ENCODE measurements at regions not wholly inside any gene's neighbourhood (a gene's known extent, or its start where the extent isn't known, plus 50 kb on each side); places are given as distances from the start of the nearest gene placed in this dataset.

DNA sequence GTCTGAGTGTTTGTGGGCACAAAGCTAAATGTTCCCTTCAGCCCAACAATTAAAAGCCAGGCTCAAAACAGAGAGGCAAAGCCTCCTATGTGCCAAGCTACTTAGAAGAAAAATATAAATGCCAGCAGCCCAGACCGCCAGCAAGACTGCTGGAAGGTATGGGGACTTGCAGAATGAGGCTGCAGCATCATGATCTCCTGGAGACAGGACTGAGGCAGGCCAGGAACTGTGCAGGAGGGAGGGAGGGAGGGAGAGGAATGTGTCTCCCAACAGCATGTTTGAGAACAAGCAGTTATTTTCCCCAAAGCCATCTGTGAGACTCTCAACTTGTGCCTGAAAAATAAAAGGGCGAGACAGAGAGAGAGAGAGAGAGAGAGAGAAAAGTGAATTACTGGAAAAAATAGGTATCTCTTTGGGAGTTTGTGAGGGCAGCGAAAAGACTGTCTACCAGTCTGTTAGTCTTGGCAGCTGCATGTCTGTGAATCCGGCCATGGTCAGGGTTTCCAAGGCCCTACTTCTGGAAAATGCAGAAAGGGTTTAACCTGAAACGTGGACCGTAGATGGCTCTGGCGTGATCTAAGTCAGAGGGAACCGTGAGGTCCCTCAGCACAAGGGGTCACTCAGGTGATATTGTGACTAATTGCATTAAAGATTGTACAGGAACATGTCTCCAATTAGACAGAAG is 139.7 kb upstream of the COL8A1 start:
- no peak for DNase-seq

DNA sequence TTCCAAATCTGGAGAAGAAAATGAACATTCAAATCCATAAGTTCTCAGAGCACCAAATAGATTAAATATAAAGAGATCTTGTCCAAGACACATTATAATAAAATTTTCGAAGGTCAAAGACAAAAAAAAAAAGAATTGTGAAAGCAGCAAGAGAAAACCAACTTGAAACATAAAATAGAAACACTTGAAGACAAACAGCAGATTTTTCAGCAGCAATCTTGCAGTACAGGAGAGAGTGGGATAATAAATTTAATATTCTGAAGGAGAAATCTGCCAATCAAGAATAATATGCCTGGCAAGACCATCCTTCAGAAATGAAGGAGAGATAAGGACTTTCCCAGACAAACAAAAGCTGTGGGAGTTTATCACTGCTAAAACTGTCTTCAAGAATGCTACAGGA is 150.5 kb upstream of the COL8A1 start:
- no peak for DNase-seq

DNA sequence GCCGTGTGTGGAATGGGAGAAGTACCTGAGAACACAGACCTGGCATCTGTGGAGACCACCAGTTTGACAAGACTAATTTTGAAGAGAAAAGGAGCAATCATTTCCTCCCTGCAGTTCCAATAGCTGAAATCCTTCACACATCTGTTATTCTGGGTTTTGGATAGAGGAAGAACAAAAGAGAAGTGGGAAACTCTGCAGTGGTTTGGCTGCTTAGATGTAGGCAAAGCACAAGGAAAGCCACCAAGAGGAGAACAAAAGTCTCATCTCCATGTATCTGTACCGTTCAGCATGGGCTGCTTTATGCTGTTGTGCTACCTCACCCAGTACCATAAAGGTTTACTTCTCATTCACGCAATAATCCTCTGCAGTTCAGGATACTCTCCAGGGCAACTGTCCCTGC is 153.1 kb upstream of the COL8A1 start:
- DNase-seq, result no peak

DNA sequence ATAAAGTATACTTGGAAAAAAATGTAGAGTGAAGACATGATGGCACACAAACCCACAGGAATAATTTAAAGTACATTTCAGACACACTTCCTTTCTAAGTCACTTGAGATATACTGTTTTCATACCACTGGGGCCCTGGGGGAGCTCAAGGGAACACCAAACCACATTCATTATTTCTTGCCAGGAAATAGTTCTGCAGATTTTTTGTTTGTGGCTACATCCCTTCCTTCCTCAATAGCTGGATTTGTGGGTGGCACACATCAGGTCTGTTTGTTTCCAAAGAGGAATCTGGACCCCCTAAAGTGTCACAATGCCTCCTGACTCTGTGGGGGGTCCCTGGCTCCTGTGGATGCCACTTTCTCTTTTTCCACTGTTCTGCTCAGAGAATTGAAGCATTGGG is 153.5 kb upstream of the COL8A1 start:
- DNase-seq, result no peak

DNA sequence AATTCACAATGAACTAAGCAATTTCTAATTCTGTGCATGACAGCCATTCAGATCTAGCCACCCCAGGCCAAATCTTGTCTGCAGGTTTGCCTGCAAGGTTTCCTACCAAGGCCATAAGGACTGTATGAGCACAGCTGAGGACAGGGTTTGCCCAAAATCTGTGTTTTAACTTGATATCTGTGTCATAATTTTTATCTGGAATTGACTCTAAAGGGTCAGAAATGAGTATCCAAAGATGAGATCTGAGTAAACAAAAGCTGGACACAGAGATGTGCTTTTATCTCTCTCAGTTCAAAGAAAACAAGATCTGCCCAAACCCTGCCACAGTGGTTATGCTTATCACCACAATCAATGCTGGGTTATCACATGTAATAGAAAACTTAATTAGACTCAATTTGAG is 154.6 kb upstream of the COL8A1 start:
- no peak for DNase-seq

DNA sequence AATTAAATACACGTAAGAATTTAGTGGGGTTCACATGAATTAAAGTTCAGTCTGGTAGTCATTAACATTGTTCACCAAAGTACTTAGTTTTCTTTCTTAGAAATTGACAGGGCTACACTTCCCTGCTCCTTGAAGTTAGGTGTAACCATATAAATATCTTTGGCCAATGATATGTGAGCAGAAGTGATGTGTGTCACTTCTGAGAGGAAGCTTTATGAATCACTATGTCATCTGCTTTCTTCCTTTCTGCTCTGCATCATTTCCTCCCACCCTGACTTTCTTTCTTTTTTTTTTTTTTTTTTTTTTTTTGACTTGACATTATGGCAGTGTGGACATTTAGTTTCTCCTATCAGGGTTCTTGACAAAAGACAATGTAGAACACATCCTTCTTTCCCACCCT is 156.2 kb upstream of the COL8A1 start:
- no peak for DNase-seq

DNA sequence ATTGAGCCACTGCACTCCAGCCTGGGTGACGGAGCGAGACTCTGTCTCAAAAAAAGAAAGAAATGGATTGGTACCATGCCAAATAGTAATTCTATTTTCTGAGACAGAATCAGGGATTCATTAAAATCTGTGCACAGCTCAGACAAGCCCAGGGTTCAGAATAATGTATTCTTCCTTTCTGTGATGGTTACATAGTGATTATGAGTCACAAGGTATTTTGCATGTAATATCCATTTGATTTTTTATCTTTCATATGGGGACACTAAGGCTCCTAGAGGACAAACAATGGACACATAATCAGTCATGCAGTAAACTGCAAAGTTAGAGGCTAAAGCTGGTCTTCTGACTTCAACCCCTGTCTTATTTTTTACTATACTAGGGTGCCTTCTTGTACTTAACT is 156.8 kb upstream of the COL8A1 start:
- DNase-seq, result no peak

DNA sequence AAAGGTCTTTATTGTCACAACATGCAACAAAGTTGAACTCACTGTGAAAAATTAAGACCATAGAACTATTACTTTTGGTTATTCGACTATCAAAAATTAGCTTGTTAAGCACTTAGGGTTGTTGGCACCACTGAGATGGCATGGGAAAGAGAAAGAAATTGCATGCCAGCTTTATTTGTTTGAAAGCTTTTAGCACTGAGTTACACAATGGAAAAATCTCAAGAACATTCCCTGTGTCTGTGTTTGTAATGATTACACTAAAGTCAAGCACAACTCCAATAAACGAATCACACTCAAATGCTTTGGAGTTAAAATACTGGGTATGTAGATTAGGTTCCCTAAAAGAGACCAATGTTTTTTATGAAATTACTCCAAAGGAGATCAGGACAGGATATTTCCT is 158.6 kb upstream of the COL8A1 start:
- no peak for DNase-seq

DNA sequence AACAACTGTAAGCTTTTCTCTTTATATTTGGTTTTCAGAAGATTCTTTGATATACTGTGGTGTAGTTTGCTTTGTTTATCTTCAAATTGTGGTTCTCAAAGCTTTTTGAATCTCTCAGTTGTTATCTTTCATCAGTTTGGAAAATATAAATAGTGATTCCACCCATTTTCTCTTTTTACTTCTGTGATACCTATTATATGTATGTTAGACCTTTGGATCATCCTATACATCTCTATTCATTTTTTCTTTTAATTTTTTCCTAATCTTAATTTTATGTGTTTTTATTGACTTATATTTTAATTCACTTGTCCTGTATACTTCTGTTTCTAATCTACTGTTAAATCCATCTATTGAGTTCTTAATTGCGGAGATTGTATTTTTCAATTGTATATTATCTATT is 160.7 kb upstream of the COL8A1 start:
- DNase-seq, result no peak

DNA sequence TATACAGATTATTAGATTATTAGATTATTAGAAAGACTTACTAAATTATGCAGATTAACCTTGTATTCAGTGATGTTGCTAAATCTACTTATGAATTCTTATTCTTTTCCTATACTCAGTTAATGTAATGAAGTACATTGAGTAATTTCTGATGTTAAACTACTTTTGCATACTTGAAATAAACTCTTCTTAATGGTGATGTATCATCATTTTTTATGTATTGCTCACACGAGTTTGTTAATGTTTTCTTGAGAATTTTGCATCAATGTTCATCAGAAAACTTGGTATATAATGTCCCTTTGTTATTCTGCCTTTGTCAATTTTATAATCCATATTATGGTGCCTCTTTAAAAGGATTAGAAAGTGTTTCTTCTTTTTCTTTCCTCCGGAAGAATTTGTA is 163.2 kb upstream of the COL8A1 start:
- no peak for DNase-seq

DNA sequence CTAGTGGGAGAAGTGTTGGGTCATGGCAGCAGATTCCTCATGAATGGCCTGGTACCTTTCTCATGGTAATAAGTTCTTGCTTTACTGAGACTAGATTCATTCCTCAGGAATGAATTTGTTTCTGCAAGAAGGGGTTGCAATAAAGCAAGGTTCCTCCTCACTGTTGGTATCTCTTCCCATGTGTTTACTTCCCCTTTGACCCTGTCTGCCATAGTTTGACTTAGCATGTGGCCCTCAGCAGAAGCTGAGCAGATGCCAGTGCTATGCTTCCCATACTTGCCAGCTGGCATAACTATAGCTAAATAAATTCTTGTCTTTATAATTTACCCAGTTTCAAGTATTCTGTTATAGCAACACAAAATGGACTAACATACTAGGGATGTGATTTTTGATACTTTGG is 163.6 kb upstream of the COL8A1 start:
- DNase-seq, result no peak

DNA sequence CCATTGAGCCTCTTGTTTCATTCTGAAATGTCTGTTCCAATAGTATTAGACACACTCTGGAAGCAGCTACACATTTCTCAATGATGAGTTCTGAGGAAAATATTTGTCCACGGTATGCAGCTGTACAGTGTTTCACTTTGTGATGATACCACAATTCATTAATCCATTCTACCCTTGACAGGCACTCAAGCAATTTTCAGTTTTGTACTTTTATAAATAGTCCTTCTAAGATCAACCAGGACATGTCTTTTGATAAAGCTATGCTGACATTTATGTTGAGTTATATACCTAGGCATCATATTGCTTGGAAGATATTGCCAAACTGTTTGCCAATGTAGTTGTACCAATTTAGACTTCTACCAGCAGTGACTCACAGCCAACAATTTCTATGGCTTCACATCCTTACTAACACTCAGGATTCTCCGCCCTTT is 165.1 kb upstream of the COL8A1 start:
- no peak for DNase-seq

DNA sequence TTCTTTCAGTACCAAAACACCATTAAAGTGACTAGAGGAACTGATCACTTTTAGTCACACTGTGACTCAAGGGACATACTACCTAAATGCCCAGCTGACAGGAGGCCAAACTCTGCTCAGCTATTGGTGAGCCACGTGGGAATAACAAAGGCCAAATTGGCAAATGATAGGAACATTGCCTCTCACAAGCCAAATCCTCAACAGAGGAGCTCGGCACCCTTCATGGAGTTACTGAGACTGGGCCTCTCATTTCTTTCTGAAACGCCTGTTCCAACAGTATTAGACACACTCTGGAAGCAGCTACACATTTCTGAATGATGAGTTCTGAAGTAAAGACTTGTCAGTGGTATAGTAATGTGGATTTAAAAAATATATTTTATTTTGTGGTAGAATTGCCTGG is 166.0 kb upstream of the COL8A1 start:
- no peak for DNase-seq

DNA sequence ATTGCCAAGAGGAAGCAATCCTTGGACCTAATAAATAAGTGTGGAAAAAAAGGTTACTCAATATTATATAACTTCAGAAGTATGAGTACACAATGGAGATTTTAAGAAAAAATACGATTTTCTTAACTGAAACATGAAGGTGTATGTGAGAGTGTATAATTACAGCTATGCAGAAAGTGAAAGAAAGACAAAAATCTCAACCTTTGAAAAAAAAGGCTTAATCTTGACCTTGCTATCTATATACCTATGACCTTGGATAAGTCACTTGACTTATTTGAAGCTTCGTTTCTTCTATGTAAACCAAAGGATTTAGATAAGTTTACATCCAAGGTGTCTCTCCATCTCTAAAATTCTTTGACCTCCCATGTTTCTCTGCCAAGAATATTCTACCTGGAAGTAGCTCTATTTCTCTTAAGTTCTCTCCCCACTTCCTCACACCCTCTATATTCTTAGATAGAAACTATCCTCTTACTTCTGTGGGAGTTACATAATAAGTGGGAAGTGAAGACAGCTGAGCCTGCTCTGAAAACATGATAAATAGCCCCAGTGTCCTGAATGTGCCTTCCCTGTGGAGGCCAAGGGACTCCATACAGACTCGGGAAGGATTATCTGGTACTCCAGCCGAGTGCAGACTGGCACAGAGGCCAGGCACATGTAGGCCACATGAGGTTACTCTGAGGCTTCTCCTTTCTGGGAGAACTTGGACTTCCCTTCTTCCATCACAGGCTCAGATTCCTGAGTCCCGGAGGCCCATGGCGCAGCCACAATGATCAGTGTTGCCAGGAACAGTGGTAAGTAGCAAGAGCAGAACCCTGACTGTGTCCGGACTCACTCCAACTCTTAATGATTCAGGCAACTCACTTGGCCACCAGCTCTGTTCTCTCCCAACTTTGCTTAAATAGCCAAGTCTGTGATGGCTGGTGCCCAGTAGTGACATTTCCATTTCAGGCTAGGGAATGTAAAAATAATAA is 166.8 kb upstream of the COL8A1 start:
- no peak for DNase-seq

DNA sequence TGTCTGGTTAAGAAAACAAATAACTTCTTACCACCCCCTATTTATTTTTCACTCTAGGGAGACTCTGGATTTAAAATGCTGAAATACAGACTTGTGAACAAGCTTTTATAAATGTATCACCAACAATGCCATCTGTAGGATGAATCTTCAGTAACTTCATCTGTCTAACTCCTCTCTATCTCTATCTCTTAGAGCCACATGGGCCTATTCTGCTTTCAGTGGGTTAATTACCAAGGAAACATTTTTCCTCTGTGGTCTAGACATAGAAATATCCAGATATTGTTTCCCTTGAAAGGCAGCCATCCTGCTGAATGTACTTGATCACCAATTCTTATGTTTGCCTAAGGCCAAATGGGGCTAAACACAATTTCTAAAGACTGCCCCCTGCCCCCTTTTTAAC is 167.6 kb upstream of the COL8A1 start:
- DNase-seq, result no peak

DNA sequence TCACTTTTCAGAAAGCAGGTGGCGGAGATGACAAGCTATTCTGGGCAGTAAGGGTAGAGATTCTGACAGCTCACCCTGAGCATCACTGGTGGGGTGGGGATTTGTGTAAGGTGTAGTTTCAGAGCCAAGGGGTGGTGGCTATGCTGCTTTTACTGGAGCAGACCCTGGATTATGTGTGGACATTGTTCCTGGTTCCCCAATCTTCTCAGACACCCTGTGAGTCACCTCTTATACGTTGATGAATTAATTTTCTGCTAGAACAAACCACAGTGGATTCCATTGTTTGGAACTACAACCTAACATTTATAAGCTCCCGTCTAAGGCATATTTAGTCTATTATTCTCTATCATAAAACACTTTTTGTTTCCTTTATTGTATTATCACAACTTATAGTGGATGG is 169.5 kb upstream of the COL8A1 start:
- no peak for DNase-seq

DNA sequence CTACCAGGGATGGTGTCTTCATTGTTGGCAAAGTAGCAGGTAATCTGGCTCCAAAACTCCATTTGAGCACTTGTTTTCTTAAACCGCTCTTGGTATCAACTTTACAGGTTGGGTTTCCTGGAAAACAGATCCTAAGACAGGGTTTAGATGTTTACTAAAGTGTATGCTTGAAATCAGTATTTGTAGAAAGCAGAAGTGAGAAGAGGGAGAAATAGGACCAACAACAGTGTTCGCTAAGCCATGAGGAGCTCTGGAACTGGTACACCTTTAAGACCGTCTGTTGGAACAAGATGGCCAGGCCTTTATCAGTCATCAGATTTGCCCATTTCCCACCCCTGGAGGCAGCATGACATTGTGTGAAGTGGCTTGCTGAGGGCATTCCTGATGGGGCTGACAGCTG is 171.0 kb upstream of the COL8A1 start:
- no peak for DNase-seq

DNA sequence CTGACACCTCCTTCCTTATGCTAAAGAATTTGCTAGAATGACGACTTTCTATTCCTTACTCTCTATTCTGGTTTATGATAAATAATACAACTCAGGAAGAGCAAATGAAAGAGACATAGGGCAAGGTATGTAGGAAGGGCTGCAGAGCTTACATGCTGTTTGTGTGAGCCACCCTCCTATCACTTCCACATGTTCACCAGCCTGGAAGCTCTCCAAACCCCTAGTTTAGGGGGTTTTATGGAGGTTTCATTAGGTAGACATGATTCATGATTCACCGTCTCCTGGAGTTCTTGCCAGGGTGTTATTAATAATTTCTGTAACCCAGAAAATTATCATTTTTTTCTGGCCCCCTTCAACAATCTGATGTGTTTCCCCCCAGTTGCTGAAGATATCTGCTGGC is 172.1 kb upstream of the COL8A1 start:
- DNase-seq, result no peak

DNA sequence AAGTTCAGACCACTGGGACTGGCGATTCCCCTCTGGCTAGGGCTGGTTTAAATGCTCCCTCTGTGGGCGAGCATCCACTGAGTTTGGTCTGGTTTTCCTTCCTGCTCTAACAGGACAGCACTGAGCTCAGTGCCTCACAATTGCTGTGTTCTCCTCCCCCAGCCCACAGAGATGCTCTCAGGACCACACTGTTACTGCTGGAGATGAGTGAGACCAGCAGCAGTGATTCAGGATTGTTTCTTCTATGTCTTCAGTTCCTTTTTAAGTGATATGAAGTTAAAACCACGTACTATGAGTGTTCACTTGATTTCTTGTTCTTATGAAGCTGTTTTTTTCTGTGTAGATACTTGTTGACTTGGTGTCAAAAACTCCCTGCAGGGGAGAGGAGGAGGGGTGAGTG is 180.4 kb upstream of the COL8A1 start:
- DNase-seq, result no peak

DNA sequence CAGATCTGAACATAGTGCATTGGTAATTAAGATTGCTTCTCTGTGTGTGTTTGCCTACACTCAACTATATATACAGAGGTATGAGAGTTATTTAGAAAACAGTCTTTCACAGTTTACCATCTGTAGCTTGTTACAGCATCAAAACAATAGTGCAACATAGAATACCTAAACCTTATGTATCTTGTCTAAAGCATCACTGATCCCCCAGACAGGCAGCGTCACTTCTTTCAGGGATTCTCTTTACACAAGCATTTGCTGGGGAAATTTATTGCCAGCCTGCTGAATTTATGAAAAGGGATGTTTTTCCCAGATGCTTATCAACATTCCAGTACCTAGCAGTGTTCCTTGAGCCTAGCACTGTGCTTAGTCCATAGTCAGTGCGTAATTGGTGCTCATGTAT is 195.8 kb upstream of the COL8A1 start:
- DNase-seq, result no peak

DNA sequence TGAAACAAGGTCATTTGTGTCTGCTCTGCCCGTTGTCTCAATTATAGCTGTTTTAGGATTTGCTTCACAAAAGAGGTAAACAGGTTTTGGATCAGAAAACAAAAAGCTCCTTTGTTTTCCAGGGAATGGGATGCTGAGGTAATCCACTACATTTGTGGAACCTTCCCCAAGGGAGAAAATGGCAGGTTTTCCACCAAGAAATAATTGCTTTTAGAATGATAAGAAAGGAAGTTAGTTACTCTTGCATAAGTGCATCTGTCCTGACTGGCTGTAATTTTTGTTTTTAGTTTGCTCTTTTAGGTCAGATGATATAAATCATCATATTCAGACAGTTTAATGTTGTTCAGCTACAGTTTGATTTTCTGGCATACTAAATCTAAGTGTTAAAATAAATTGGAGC is 198.5 kb upstream of the COL8A1 start:
- no peak for DNase-seq

DNA sequence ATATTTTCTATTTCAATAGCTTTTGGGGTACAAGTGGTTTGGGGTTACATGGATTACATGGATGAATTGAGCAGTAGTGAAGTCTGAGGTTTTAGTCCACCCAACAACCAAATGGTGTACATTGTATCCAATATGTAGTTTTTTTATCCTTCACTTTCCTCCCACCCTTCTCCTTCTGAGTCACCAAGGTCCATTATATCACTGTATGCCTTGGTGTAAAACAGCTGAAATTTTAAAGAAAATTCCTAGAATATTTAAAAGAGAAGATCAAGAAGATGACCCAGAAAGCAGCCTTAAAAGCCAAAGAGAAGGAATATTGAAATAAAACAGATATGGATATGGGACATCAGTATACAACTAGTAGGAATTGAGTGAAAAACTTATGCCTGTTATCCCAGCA is 204.2 kb upstream of the COL8A1 start:
- no peak for DNase-seq

DNA sequence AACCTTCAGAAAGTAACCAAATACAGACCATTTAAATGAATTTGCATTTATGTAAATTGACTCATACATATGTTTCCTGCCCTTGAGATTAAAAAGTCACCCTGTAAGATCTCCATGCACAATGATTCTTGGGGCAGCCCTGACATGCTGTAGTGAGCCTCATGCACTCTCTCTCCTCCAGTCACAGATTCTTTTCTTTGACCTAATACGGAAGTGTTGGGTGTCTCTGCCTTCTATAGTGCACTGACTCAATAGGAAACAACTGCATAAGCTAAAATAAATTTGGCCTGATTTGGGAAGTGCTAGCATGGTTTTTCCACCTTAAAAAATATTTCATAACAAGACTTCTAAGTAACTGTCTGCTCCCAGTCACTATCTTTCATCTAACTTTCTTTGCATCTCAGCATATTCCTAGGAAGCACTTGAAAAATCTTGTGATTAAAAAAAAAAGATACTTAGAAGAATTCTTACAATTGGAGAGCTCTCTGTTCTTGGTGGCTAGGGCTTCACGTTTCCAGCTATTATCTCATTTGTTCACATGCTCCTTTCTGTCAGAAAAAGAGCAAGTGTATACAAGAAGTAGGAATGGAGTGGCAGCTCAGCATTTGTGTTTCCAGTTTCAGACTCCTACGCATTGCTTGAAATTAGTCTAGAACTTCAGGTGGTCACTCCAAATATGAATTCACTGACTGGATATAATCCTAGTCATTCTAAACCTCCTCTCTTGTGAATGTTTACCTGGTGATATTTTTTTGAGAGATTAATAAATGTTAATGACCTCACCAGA is 207.9 kb upstream of the COL8A1 start:
- DNase-seq, result no peak

DNA sequence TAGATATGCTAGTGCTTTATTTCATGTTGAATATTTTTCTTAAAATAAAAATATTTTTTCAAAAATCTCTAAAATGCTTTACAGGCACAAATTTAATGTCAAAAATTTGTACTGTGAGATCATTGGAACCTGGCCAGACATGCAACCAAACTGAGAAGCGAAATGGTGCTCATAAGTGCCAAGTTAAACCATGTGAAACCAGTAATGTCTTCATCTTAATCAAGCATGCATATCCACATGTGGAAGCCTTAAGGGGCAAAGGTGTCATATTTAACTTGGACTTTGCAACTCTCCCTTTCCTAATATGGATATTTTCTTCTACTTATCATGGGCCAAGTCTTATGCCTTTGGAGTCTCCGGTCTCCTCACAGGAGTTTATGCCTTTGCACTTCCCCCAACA is 208.9 kb upstream of the COL8A1 start:
- no peak for DNase-seq

Measured in DMS153 (cell line).